BLaER1 treated with 17β-estradiol and CSF1 and Interleukin-3, amounts not matched to agents 10 nM and 100 nM (cell line): ENCODE measurements at regions not wholly inside any gene's neighbourhood (a gene's known extent, or its start where the extent isn't known, plus 50 kb on each side); places are given as distances from the start of the nearest gene placed in this dataset.
A peak's percentile ranks its signal among the peaks of the same experiment; 100 is the strongest.
"Not testable (repeated sequence)": the region's sequence is repeated elsewhere in the genome, so short reads cannot be mapped to it uniquely, and the experiment has no call there.

ENCODE experiments used
- H3K27ac ChIP-seq, 11 experiments: shearing (Covaris generic); formaldehyde crosslinking; 2 replicates each; pipeline ENCODE4 v1.8.1; 2022
- H3K27me3 ChIP-seq, 11 experiments: shearing (Covaris generic); formaldehyde crosslinking; 2 replicates each; pipeline ENCODE4 v1.8.1; 2022
- H3K36me3 ChIP-seq, 11 experiments: shearing (Covaris generic); formaldehyde crosslinking; 2 replicates each; pipeline ENCODE4 v1.8.1; 2022
- H3K4me1 ChIP-seq, 10 experiments: shearing (Covaris generic); formaldehyde crosslinking; 2 replicates each; pipeline ENCODE4 v1.8.1; 2022
- H3K4me2 ChIP-seq, 11 experiments: shearing (Covaris generic); formaldehyde crosslinking; 2 replicates each; pipeline ENCODE4 v1.8.1; 2022
- H3K4me3 ChIP-seq, 10 experiments: shearing (Covaris generic); formaldehyde crosslinking; 2 replicates each; pipeline ENCODE4 v1.8.1; 2022
- H3K9ac ChIP-seq, 11 experiments: shearing (Covaris generic); formaldehyde crosslinking; 2 replicates each; pipeline ENCODE4 v1.8.1; 2022
- H3K9me3 ChIP-seq, 11 experiments: shearing (Covaris generic); formaldehyde crosslinking; replicated peaks in 1 of 11; 2 replicates each; pipeline ENCODE4 v1.8.1; 2022
- H4K20me1 ChIP-seq, 11 experiments: shearing (Covaris generic); formaldehyde crosslinking; 2 replicates each; pipeline ENCODE4 v1.8.1; 2022
- Cebpa-rat ChIP-seq, 11 experiments: shearing (Covaris generic); IDR thresholded peaks; 2 replicates each; pipeline ENCODE4 v1.8.1; 2022

DNA sequence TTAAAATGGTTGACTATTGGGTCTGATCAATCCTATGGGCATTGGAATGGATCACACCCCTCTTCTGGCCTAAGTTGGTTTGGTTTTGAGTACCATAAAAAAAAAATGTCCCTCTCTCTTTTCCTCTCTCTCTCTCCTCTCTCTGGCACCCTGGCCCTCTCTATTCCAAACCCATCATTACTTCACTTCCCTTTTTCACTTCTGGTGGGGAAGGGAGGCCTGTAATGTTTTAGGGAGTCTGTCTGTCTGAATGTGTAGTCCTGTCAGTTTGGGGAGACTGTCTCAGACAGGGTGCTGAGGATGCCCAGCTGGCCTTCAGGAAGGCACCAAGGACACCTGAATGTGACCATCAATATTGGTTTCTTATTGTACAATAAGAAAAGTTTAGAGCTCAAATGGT lies 165.8 kb downstream of the CD24 start:
- no peak overlapping the region for H3K4me2 ChIP-seq

GRCh38 chr6:106807947-106808611 lies 166.4 kb downstream of the CD24 start:
- no peak overlapping the region for H3K27ac ChIP-seq
- no peak overlapping the region for H3K9ac ChIP-seq
- H3K4me1 ChIP-seq: no peaks in the 10 kb centered on the region
- peaks cover 0 to 11% (median 0%) of the 10 kb centered on the region in 11 experiments; a peak in 3 of 22 replicates for H3K36me3 ChIP-seq
- H3K4me2 ChIP-seq: no peak overlapping the region
- TF ChIP-seq Cebpa-rat (IDR thresholded peaks at IDR 0.05): no peak
- H3K4me3 ChIP-seq: peak overlapping the region in 2 of 10 experiments; percentile 3 to 7; a peak in 3 of 20 replicates
- H4K20me1 ChIP-seq: no peaks in the 10 kb centered on the region
- no peaks in the 10 kb centered on the region for H3K27me3 ChIP-seq
- peaks cover 74 to 87% (median 81%) of the 10 kb centered on the region in 11 experiments for H3K9me3 ChIP-seq

More for the DNA sequence above, 165.8 kb downstream of the CD24 start:
- Histone ChIP-seq H3K9me3 (peaks cover 79 to 94% (median 88%) of the 10 kb centered on the region in 11 experiments), H3K4me1 (no peaks in the 10 kb centered on the region), H3K4me3 (peak overlapping the region in 2 of 10 experiments; percentile 3 to 7; a peak in 2 of 20 replicates), H3K27me3 (no peaks in the 10 kb centered on the region), H3K9ac (no peak overlapping the region), H4K20me1 (no peaks in the 10 kb centered on the region), H3K27ac (no peak overlapping the region), H3K36me3 (peaks cover 0 to 11% (median 0%) of the 10 kb centered on the region in 11 experiments; a peak in 3 of 22 replicates)
- no peak for TF ChIP-seq Cebpa-rat (IDR thresholded peaks at IDR 0.05)

GRCh38 chr6:106806253-106806652 lies 168.3 kb downstream of the CD24 start:
- not testable (repeated sequence) for H3K27ac ChIP-seq, H3K4me2 ChIP-seq, H3K4me1 ChIP-seq, H3K27me3 ChIP-seq, H3K9ac ChIP-seq, H3K4me3 ChIP-seq, H4K20me1 ChIP-seq
- Histone ChIP-seq H3K9me3 (peaks cover 55 to 69% (median 63%) of the 10 kb centered on the region in 11 experiments), H3K36me3 (peaks cover 0 to 11% (median 0%) of the 10 kb centered on the region in 11 experiments; a peak in 3 of 22 replicates)

- H3K9me3 ChIP-seq: peaks cover 51 to 64% (median 58%) of the 10 kb centered on the region in 11 experiments
- peaks cover 0 to 11% (median 0%) of the 10 kb centered on the region in 11 experiments; a peak in 3 of 22 replicates for H3K36me3 ChIP-seq
- H4K20me1 ChIP-seq: no peaks in the 10 kb centered on the region
- peaks cover 0 to 10% (median 0%) of the 10 kb centered on the region in 10 experiments; a peak in 5 of 20 replicates for H3K4me1 ChIP-seq
- TF ChIP-seq Cebpa-rat (IDR thresholded peaks at IDR 0.05): no peak
- H3K9ac ChIP-seq: no peak overlapping the region
- no peak overlapping the region for H3K27ac ChIP-seq
- H3K4me2 ChIP-seq: no peak overlapping the region
- peaks cover 0 to 9% (median under 1%) of the 10 kb centered on the region in 11 experiments; a peak in 5 of 22 replicates for H3K27me3 ChIP-seq
- H3K4me3 ChIP-seq: no peak overlapping the region
Measured at GRCh38 chr6:106805771-106806170, 168.8 kb downstream of the CD24 start.

DNA sequence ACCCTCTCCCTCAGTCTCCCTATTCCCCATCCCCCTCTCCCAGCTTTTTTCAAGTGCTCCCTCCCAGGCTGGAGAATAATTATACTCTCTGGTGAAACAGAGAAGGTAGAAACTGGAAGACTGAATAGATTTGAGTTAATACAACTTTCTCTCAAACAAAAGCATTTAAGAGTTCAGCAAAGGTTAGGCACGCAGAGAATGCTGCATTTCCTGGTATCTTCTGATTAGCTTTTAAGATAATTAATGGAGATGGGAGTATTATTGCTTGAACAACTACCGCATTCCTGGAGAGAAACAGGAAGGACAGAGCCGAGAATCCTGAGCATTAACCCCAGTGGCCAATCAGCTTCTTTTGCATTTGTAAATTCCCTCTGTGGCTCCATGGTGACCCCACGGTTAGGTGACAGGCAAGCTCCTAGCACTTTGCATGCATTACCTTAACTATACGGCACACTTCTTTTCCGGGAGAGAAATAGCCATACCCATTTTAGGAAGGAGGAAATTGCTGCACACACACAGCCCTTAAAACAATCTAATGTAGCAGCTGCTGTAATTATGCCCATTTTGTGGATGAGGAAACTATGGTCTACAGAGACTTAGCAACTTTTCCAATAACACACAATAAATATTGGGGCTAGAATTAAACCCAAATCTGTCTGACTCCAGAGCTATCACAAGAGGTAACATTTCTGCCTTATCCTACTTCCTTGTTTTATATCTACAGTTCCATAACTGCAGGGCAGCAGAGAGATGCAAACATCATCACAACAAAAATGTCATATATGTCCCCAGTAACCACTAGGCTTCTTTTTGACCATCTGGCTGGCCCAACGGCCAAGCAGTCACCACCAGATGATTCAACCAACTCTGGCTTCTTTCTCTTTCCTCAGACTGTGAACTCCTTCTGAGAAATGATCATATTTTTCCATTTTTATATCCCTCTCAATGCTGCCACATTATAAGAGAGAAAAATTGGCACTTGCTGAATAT lies 169.9 kb downstream of the CD24 start:
- no peak overlapping the region for H3K27ac ChIP-seq
- TF ChIP-seq Cebpa-rat (IDR thresholded peaks at IDR 0.05): no peak
- H3K27me3 ChIP-seq: peaks cover 0 to 13% (median 6%) of the 10 kb centered on the region in 11 experiments; a peak in 9 of 22 replicates
- no peak overlapping the region for H3K4me3 ChIP-seq
- H3K4me1 ChIP-seq: peaks cover 0 to 17% (median 5%) of the 10 kb centered on the region in 10 experiments; a peak in 15 of 20 replicates
- H3K9ac ChIP-seq: no peak overlapping the region
- H3K36me3 ChIP-seq: peaks cover 0 to 11% (median 0%) of the 10 kb centered on the region in 11 experiments; a peak in 3 of 22 replicates
- H3K4me2 ChIP-seq: no peak overlapping the region
- no peaks in the 10 kb centered on the region for H4K20me1 ChIP-seq
- peaks cover 39 to 52% (median 47%) of the 10 kb centered on the region in 11 experiments for H3K9me3 ChIP-seq

- Histone ChIP-seq H4K20me1 (no peaks in the 10 kb centered on the region; a peak in 1 of 22 replicates), H3K4me3 (no peak overlapping the region), H3K27me3 (peaks cover 0 to 27% (median 13%) of the 10 kb centered on the region in 11 experiments; a peak in 14 of 22 replicates), H3K9ac (no peak overlapping the region), H3K36me3 (peaks cover 0 to 6% (median 0%) of the 10 kb centered on the region in 11 experiments; a peak in 2 of 22 replicates), H3K4me1 (peaks cover 14 to 32% (median 19%) of the 10 kb centered on the region in 10 experiments), H3K4me2 (no peak overlapping the region), H3K27ac (no peak overlapping the region), H3K9me3 (peaks cover 25 to 38% (median 33%) of the 10 kb centered on the region in 11 experiments)
- TF ChIP-seq Cebpa-rat (IDR thresholded peaks at IDR 0.05): no peak
Measured at GRCh38 chr6:106803188-106803587, 171.3 kb downstream of the CD24 start.

- H3K27ac ChIP-seq: no peak overlapping the region
- H4K20me1 ChIP-seq: no peaks in the 10 kb centered on the region; a peak in 1 of 22 replicates
- TF ChIP-seq Cebpa-rat (IDR thresholded peaks at IDR 0.05): no peak
- peaks cover 0 to 37% (median 19%) of the 10 kb centered on the region in 11 experiments; a peak in 18 of 22 replicates for H3K27me3 ChIP-seq
- H3K4me3 ChIP-seq: no peak overlapping the region
- no peak overlapping the region for H3K9ac ChIP-seq
- peaks cover 14 to 42% (median 28%) of the 10 kb centered on the region in 10 experiments for H3K4me1 ChIP-seq
- no peaks in the 10 kb centered on the region for H3K36me3 ChIP-seq
- peaks cover 14 to 27% (median 22%) of the 10 kb centered on the region in 11 experiments for H3K9me3 ChIP-seq
- H3K4me2 ChIP-seq: peak overlapping the region in 3 of 11 experiments; percentile 4 to 26 (median 20); a peak in 5 of 22 replicates
Measured at GRCh38 chr6:106802139-106802538, 172.4 kb downstream of the CD24 start.

GRCh38 chr6:106801256-106801655 lies 171.9 kb downstream of the QRSL1 start:
- H3K4me1 ChIP-seq: peaks cover 14 to 42% (median 28%) of the 10 kb centered on the region in 10 experiments
- H3K27ac ChIP-seq: no peak overlapping the region
- TF ChIP-seq Cebpa-rat (IDR thresholded peaks at IDR 0.05): no peak
- H3K9me3 ChIP-seq: peaks cover 9 to 19% (median 14%) of the 10 kb centered on the region in 11 experiments
- H4K20me1 ChIP-seq: no peaks in the 10 kb centered on the region; a peak in 1 of 22 replicates
- H3K27me3 ChIP-seq: peaks cover 0 to 40% (median 24%) of the 10 kb centered on the region in 11 experiments; a peak in 19 of 22 replicates
- no peak overlapping the region for H3K9ac ChIP-seq
- H3K4me2 ChIP-seq: peak overlapping the region in 1 of 11 experiments; percentile 26; a peak in 1 of 22 replicates
- H3K36me3 ChIP-seq: no peaks in the 10 kb centered on the region
- H3K4me3 ChIP-seq: no peak overlapping the region
